NCI-H146 treated with DMSO at 0.1 percent for 48 hours (cell line): ENCODE measurements at regions not wholly inside any gene's neighbourhood (a gene's known extent, or its start where the extent isn't known, plus 50 kb on each side); places are given as distances from the start of the nearest gene placed in this dataset.

Experiments used
- DNase-seq: peaks from one replicate; lab custom pipeline; 2025; ENCODE audit not compliant: unreplicated experiment; lab: John Stamatoyannopoulos, UW

- no peak for DNase-seq
These were observed 810.0 kb upstream of the NR2F2 start for GRCh38 chr15:95520511-95520910.

GRCh38 chr15:95520922-95521321 lies 809.6 kb upstream of the NR2F2 start:
- DNase-seq: no peak

- no peak for DNase-seq
These were observed 808.0 kb upstream of the NR2F2 start for GRCh38 chr15:95522533-95522932.

GRCh38 chr15:95528920-95529319 lies 801.6 kb upstream of the NR2F2 start:
- DNase-seq: no peak

- no peak for DNase-seq
These were observed 793.9 kb upstream of the NR2F2 start for GRCh38 chr15:95536638-95537037.

GRCh38 chr15:95538693-95539092 lies 791.8 kb upstream of the NR2F2 start:
- no peak for DNase-seq

GRCh38 chr15:95541301-95541700 lies 789.2 kb upstream of the NR2F2 start:
- DNase-seq: no peak

GRCh38 chr15:95549168-95549738 lies 781.2 kb upstream of the NR2F2 start:
- DNase-seq: no peak

GRCh38 chr15:95550702-95551101 lies 779.8 kb upstream of the NR2F2 start:
- DNase-seq: no peak

GRCh38 chr15:95556225-95556624 lies 774.3 kb upstream of the NR2F2 start:
- DNase-seq: no peak

GRCh38 chr15:95556866-95557225 lies 773.7 kb upstream of the NR2F2 start:
- DNase-seq: no peak

- no peak for DNase-seq
These were observed 773.1 kb upstream of the NR2F2 start for GRCh38 chr15:95557226-95558046.

GRCh38 chr15:95558131-95558530 lies 772.4 kb upstream of the NR2F2 start:
- DNase-seq: no peak

GRCh38 chr15:95558916-95559315 lies 771.6 kb upstream of the NR2F2 start:
- DNase-seq: no peak

GRCh38 chr15:95559875-95560394 lies 770.6 kb upstream of the NR2F2 start:
- DNase-seq: no peak

GRCh38 chr15:95561463-95561862 lies 769.0 kb upstream of the NR2F2 start:
- no peak for DNase-seq

- DNase-seq: no peak
These were observed 766.9 kb upstream of the NR2F2 start for GRCh38 chr15:95563634-95564033.

- no peak for DNase-seq
These were observed 765.4 kb upstream of the NR2F2 start for GRCh38 chr15:95565016-95565600.

- DNase-seq: no peak
These were observed 764.8 kb upstream of the NR2F2 start for GRCh38 chr15:95565690-95566089.

GRCh38 chr15:95567686-95568085 lies 762.8 kb upstream of the NR2F2 start:
- no peak for DNase-seq

- no peak for DNase-seq
These were observed 756.4 kb upstream of the NR2F2 start for GRCh38 chr15:95574053-95574452.

GRCh38 chr15:95577927-95578326 lies 752.6 kb upstream of the NR2F2 start:
- DNase-seq: no peak
